ENCODE measurements at regions not wholly inside any gene's neighbourhood (a gene's known extent, or its start where the extent isn't known, plus 50 kb on each side); places are given as distances from the start of the nearest gene placed in this dataset.

GRCh38 chr5:82641331-82642003, 363.3 kb upstream of the RPS23 start:
- TF ChIP-seq, protein P1, sequence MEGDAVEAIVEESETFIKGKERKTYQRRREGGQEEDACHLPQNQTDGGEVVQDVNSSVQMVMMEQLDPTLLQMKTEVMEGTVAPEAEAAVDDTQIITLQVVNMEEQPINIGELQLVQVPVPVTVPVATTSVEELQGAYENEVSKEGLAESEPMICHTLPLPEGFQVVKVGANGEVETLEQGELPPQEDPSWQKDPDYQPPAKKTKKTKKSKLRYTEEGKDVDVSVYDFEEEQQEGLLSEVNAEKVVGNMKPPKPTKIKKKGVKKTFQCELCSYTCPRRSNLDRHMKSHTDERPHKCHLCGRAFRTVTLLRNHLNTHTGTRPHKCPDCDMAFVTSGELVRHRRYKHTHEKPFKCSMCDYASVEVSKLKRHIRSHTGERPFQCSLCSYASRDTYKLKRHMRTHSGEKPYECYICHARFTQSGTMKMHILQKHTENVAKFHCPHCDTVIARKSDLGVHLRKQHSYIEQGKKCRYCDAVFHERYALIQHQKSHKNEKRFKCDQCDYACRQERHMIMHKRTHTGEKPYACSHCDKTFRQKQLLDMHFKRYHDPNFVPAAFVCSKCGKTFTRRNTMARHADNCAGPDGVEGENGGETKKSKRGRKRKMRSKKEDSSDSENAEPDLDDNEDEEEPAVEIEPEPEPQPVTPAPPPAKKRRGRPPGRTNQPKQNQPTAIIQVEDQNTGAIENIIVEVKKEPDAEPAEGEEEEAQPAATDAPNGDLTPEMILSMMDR (IDR thresholded peaks at IDR 0.05) = peak; percentile 75 to 82
- H3K27ac ChIP-seq = peak overlapping the region; percentile 64 to 68
- intact Hi-C loops (cut with DNase I; ENCODE audit: low total_unique reads) = loop anchor here (5.0 kb wide), 3 partner anchors 436 to 926 kb away; partner anchors contain the start of genes TMEM167A, VCAN and XRCC4
- peaks cover 0 to 29% (median 16%) of the 10 kb centered on the region in 4 donors for H3K4me1 ChIP-seq
- H3K27me3 ChIP-seq = no peaks in the 10 kb centered on the region
- no peak overlapping the region for H3K4me3 ChIP-seq
- DNase-seq = peak; percentile 83 to 88
- H3K9me3 ChIP-seq = no peaks in the 10 kb centered on the region
- H3K36me3 ChIP-seq = no peaks in the 10 kb centered on the region

GRCh38 chr5:82640916-82641315, 362.8 kb upstream of the RPS23 start:
- peak overlapping the region; percentile 64 to 68 for H3K27ac ChIP-seq
- intact Hi-C loops (cut with DNase I; ENCODE audit: low total_unique reads) = loop anchor here (5.0 kb wide), 3 partner anchors 436 to 926 kb away; partner anchors contain the start of genes TMEM167A, VCAN and XRCC4

GRCh38 chr5:82639393-82640144, 361.4 kb upstream of the RPS23 start:
- no peak for DNase-seq
- intact Hi-C loops (cut with DNase I; ENCODE audit: low total_unique reads) = loop anchor here (5.0 to 10.0 kb wide), 4 partner anchors 285 to 928 kb away; partner anchors contain the start of genes TMEM167A, VCAN and XRCC4
- no peaks in the 10 kb centered on the region for H3K36me3 ChIP-seq
- no peaks in the 10 kb centered on the region for H3K9me3 ChIP-seq
- no peak overlapping the region for H3K4me3 ChIP-seq
- no peaks in the 10 kb centered on the region for H3K27me3 ChIP-seq
- peak overlapping the region; percentile 64 to 68 for H3K27ac ChIP-seq
- TF ChIP-seq, protein P1 (IDR thresholded peaks at IDR 0.05) = no peak
- H3K4me1 ChIP-seq = peaks cover 0 to 37% (median 16%) of the 10 kb centered on the region in 4 donors

More at GRCh38 chr5:82640916-82641315, 362.8 kb upstream of the RPS23 start:
- H3K27me3 ChIP-seq = no peaks in the 10 kb centered on the region
- no peaks in the 10 kb centered on the region for H3K36me3 ChIP-seq
- no peak overlapping the region for H3K4me3 ChIP-seq
- TF ChIP-seq, protein P1 (IDR thresholded peaks at IDR 0.05) = no peak
- peaks cover 0 to 29% (median 16%) of the 10 kb centered on the region in 4 donors for H3K4me1 ChIP-seq
- no peaks in the 10 kb centered on the region for H3K9me3 ChIP-seq
- no peak for DNase-seq

- intact Hi-C loops (cut with DNase I; ENCODE audit: low total_unique reads) = loop anchor here (10.0 kb wide), 1 partner anchor 282 kb away; no protein-coding TSS in a partner anchor
- Histone ChIP-seq H3K4me1 (peaks cover 0 to 44% (median 16%) of the 10 kb centered on the region in 4 donors), H3K4me3 (no peak overlapping the region), H3K9me3 (no peaks in the 10 kb centered on the region), H3K27ac (no peak overlapping the region), H3K27me3 (no peaks in the 10 kb centered on the region), H3K36me3 (no peaks in the 10 kb centered on the region)
- DNase-seq = no peak
- TF ChIP-seq, protein P1 (IDR thresholded peaks at IDR 0.05) = no peak
Observed at GRCh38 chr5:82636591-82636990, 358.4 kb upstream of the RPS23 start.

DNA sequence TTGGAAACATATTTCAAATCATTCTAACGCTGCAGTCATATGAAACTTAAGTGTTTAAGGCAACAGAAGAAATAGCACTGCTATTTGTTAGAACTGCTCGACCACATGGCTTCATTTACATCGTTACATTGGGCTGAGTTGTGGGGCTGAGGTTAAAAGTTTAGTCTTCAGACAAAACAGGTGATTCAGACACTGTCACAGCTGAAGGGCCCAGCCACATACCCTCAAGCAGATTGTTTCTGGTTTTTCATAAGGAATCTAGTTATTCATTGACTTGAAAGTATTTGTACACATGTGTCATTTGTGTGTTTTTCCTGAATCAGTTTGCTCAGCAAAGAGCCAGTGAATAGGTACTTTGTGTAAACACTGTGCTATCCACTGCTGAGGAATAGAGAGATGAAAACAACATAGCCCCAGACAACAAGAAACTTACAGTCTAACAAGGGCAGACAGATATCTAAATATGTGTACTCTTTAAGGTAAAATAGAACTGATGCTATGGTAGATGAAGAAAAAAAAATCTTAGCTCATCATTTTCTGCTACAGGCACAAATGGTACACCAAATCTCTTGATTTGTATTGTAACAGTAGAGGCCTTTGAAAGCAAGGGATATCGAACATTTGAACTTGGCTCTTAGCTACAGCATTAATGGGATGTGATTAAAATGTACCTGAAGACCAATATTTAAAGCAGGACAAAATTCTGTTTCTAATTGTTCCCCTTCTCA, 357.6 kb upstream of the RPS23 start:
- peaks cover 0 to 38% (median 9%) of the 10 kb centered on the region in 4 donors for H3K4me1 ChIP-seq
- H3K27ac ChIP-seq = peak overlapping the region in 1 of 2 donors; percentile 18
- no peak for DNase-seq
- no peak overlapping the region for H3K4me3 ChIP-seq
- intact Hi-C loops (cut with DNase I; ENCODE audit: low total_unique reads) = loop anchor here (10.0 kb wide), 1 partner anchor 281 kb away; no protein-coding TSS in a partner anchor
- no peaks in the 10 kb centered on the region for H3K27me3 ChIP-seq
- TF ChIP-seq, protein P1 (IDR thresholded peaks at IDR 0.05) = no peak
- H3K36me3 ChIP-seq = no peaks in the 10 kb centered on the region
- H3K9me3 ChIP-seq = no peaks in the 10 kb centered on the region

All from tibial artery (tissue), 4 donors.